Skin epidermis (tissue), 12 donors: ENCODE measurements at regions not wholly inside any gene's neighbourhood (a gene's known extent, or its start where the extent isn't known, plus 50 kb on each side); places are given as distances from the start of the nearest gene placed in this dataset.

Experiments used
- H3K27ac ChIP-seq, 21 experiments: fragments of 200-600 bp; sonication (generic) in 11 of 21; one replicate each; pipeline ENCODE4 v1.5.0; 2020; ENCODE audit warnings: mild to moderate bottlenecking in 3 of 21, inconsistent platforms in 2 of 21, moderate library complexity in 2 of 21
- H3K4me3 ChIP-seq, 7 experiments: fragments of 200-600 bp; sonication (generic) in 2 of 7; one replicate each; pipeline ENCODE4 v1.5.0; 2020; ENCODE audit warnings: inconsistent platforms in 2 of 7, mild to moderate bottlenecking in 2 of 7, moderate library complexity in 1 of 7

DNA sequence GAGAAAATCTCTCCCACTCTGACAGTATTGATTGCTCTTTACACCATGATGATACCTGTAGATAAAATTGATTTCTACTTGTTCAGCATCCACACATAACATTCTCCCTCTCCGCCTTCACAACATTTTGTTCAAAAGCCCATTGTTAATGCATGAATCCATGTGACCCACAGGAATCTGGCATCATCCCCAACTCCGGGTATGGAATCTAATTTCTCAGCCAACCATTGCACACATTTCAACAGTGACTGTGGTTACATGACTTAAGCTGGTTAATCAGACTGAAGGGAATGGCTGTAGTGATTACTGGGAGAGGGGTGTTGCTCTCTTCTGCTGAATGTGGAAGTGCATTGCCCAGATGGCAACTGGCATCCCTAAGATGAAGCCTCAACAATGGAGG is 161.4 kb upstream of the C16orf82 start:
- no peak overlapping the region for H3K4me3 ChIP-seq
- no peak overlapping the region for H3K27ac ChIP-seq

DNA sequence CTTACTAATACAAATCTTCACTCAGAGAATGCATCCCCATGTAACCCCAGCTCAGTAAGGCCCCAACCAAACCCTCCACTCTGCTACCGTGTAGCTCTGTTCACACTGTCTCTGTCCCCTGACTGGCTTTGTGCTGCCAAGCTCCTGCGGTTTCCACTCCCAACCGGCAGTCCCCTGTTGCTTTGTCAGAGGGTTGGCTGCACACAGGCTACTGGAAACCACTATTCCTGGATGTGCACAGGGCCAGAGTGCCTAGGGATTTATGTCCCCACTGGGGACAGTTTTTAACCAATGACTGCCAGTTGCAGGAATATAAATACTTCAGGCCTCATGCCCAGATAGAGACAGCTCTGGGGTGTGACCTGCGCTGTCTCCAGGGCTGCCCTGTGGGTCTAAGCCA is 157.1 kb upstream of the C16orf82 start:
- H3K27ac ChIP-seq: no peak overlapping the region
- no peak overlapping the region for H3K4me3 ChIP-seq

DNA sequence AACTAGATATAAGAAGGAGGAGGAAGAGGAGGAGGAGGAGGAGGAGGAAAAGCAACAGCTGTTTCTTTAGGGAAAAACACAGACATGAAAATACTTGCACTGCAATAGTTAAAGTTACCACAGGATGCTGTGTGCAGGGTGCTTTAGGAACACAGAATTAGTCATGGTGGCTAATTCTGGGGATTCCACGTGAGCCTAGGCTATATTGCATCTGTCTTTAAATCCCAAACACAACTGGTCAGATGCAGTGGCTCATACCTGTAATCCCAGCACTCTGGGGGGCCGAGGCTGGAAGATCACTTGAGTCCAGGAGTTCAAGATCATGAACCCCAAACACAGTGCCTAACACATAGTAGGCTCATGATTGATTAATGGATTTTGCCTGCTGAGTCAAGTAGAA is 155.3 kb upstream of the C16orf82 start:
- Histone ChIP-seq H3K27ac (no peak overlapping the region), H3K4me3 (no peak overlapping the region)

DNA sequence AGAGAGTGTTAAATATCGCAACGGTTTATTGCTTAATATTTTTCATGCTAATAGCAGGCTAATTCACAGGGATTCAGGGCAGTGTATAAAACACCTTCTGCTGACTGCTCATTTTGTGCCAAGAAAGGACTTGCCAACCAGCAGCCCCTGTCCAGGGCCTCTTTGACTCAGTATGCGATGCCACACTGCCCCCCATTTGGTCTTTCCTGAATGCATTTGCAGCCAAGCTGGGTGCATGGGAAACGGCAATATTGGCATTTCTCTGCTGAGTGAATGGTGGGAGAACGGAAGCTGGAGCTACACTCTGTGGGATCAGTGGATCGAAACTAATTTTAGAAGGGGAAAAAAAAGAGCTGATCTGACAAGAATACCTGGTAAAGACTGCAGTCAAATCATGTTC is 152.9 kb upstream of the C16orf82 start:
- Histone ChIP-seq H3K27ac (no peak overlapping the region), H3K4me3 (no peak overlapping the region)

DNA sequence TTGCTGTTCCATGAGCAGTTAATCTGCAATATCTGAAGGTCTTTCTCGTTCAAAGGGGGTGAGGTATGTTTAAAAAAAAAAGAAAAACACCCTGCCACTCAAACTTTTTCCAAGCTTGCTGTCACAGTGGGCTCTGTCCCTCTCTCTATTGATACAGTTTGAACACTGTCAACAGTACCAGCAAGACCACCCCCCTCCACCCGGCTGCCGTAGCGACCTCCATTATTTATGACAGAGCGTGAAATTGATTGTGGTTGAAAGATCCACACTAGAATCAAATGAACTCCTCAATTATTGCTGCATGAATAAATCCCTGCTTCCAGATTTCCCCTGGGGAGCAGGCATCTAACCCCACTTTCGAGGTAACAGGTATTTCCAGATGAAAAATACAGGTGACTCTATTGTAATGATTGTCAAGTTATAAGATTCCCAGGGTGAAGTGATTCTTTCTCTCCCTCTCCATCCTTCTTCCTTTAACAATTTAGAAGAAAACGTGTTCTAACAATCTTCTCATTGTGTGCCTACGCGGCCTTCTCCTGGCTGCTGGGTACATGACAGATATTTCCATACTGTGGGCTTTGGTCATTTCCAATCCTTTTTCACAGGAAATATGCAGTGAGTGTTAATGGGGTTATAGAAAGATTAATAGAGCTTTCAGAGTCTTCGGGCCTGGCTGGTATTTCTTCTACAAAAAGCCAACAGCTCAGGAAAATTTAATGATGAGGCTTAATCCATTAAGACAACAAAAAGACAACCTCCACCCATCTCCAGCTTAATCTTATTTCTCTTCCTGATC is 135.7 kb upstream of the C16orf82 start:
- Histone ChIP-seq H3K27ac (no peak overlapping the region), H3K4me3 (no peak overlapping the region)

DNA sequence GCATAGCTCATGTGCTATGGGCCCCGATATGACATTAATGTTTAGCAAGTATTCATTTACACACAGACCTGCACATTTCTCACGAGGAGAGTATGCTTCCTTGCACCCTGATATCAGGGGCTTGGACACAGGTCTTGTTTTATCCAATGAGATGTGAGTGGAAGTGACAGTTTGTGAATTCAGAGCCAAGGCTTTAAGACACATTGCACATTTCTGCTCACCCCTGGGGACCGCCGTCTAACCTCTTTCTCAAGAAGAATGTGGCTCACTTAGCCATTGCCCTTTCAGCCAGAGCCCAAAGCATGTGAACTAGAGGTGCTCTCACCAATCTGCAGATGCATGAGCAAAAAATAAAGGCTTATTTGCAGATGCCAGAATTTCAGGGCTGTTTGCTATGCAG is 116.1 kb upstream of the C16orf82 start:
- no peak overlapping the region for H3K27ac ChIP-seq
- no peak overlapping the region for H3K4me3 ChIP-seq

DNA sequence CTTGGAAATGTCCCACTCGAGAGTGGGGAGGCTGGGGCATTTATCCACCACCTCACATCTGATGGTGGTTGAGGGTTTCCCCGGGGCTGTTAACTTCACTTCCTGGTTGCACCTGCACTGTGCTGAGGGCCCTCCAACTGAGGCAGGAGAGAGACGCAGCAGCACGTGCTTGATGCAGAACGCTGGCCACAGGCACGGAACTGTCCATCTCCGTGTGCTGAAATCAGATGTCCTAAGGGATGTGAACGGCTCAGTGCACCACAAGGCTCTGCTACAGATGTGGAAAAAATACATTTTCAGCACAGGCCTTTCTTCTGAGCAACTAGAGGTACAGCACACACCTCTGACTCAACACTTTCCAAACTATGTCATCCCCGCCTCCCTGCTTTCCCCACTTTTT is 114.8 kb upstream of the C16orf82 start:
- Histone ChIP-seq H3K4me3 (no peak overlapping the region), H3K27ac (no peak overlapping the region)

GRCh38 chr16:26952411-26952810 is 114.3 kb upstream of the C16orf82 start:
- H3K4me3 ChIP-seq: no peak overlapping the region
- no peak overlapping the region for H3K27ac ChIP-seq

DNA sequence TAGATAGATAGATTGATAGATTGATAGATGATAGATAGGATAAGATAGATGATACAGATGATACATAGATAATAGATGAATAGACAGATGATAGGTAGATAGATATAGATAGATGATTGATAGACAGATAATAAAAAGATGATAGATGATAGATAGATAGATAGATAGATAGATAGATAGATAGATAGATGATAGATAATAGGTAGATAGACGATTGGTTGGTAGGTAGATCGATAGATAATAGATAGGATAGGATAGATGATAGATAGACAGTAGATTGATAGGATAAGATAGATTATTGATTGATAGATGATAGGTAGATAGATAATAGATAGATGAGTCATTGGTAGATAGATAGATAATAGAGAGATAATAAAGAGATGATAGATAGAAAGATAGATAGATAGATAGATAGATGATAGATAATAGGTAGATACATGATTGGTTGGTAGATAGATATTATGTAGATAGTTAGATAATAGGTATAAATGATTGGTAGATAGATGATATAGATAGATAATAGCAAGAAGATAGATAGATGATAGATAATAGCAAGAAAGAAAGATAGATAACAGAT is 109.4 kb upstream of the C16orf82 start:
- Histone ChIP-seq H3K4me3 (no peak overlapping the region), H3K27ac (no peak overlapping the region)

- no peak overlapping the region for H3K27ac ChIP-seq
- no peak overlapping the region for H3K4me3 ChIP-seq
Measured at GRCh38 chr16:26959416-26960009, 107.2 kb upstream of the C16orf82 start.

GRCh38 chr16:26961459-26961858 is 105.3 kb upstream of the C16orf82 start:
- H3K4me3 ChIP-seq: no peak overlapping the region
- no peak overlapping the region for H3K27ac ChIP-seq

GRCh38 chr16:26963109-26963508 is 103.6 kb upstream of the C16orf82 start:
- Histone ChIP-seq H3K27ac (no peak overlapping the region), H3K4me3 (no peak overlapping the region)

GRCh38 chr16:26969589-26970231 is 97.0 kb upstream of the C16orf82 start:
- Histone ChIP-seq H3K4me3 (no peak overlapping the region), H3K27ac (no peak overlapping the region)

- Histone ChIP-seq H3K27ac (no peak overlapping the region), H3K4me3 (no peak overlapping the region)
Measured at GRCh38 chr16:26970292-26970691, 96.4 kb upstream of the C16orf82 start.

DNA sequence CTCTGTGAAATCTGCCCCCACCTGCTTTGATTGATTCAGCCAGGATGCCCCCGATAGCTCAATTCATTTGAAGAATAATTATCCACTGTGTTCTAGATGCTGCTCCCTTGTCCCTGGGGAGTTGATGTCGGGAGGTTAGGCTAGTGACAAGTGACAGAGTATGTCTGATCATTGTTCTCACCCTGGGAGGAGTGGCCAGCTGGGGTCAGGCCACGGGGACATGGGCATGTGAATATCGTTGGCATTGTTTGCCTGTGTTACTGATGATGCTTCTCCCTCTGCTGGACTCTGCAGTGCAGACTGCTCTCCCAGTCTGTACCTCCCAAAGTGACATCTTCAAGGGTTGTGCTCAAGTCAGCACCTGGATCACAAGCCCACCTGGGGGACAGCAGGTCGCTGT is 89.9 kb upstream of the C16orf82 start:
- H3K27ac ChIP-seq: no peak overlapping the region
- H3K4me3 ChIP-seq: no peak overlapping the region

GRCh38 chr16:26981266-26981938 is 85.3 kb upstream of the C16orf82 start:
- Histone ChIP-seq H3K27ac (no peak overlapping the region), H3K4me3 (no peak overlapping the region)

DNA sequence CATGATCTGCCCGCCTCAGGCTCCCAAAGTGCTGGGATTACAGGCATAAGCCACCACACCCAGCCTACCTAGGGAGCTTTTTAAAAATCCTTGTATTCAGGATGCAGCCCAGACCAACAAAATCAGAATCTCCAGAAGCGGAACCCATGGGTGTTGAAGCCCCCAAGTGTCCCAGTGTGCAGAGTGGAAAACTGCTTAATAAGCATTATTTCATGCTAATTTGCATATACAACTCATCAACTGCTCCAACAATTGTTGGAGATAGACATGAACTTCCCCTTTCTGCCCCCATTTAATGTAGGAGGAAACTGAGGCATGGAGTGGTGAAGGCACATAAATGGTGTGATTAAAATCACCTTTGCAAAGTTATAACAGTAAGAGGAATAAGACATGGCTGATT is 84.3 kb upstream of the C16orf82 start:
- Histone ChIP-seq H3K4me3 (no peak overlapping the region), H3K27ac (no peak overlapping the region)

- H3K27ac ChIP-seq: no peak overlapping the region
- no peak overlapping the region for H3K4me3 ChIP-seq
Measured at GRCh38 chr16:26983426-26983825, 83.3 kb upstream of the C16orf82 start.

GRCh38 chr16:26985100-26986065 is 81.3 kb upstream of the C16orf82 start:
- no peak overlapping the region for H3K4me3 ChIP-seq
- H3K27ac ChIP-seq: no peak overlapping the region
